ENCODE measurements at regions not wholly inside any gene's neighbourhood (a gene's known extent, or its start where the extent isn't known, plus 50 kb on each side); places are given as distances from the start of the nearest gene placed in this dataset.

DNA sequence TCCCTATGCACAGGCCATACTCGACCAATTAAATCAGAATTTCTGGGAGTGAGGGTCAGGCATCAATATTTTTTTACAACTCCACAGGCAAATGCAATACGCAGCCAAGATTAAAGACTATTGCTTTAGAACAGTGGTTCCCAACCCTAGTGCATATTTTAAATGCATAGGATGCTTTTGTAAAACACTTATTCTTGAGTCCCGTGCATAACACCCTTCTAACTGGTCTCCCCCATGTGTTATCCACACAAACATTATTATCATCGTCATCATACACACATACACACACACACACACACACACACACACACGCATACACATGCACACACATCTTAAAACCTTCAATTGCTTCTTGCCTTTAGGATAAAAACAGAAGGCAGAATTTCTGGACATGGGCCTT lies 145.0 kb upstream of the PELI1 start:
- no peak for ATAC-seq
- no peak for TF ChIP-seq ZFP3 (CRISPR knock-in tag; IDR thresholded peaks at IDR 0.05)
- no peak for TF ChIP-seq ZNF8 (CRISPR knock-in tag; IDR thresholded peaks at IDR 0.05)
- no peak for TF ChIP-seq ISL1 (CRISPR knock-in tag; IDR thresholded peaks at IDR 0.05)
- TF ChIP-seq, protein P1, sequence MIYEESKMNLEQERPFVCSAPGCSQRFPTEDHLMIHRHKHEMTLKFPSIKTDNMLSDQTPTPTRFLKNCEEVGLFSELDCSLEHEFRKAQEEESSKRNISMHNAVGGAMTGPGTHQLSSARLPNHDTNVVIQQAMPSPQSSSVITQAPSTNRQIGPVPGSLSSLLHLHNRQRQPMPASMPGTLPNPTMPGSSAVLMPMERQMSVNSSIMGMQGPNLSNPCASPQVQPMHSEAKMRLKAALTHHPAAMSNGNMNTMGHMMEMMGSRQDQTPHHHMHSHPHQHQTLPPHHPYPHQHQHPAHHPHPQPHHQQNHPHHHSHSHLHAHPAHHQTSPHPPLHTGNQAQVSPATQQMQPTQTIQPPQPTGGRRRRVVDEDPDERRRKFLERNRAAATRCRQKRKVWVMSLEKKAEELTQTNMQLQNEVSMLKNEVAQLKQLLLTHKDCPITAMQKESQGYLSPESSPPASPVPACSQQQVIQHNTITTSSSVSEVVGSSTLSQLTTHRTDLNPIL (CRISPR knock-in tag; IDR thresholded peaks at IDR 0.05; ENCODE audit: low read depth) = no peak
- TF ChIP-seq, protein P2, sequence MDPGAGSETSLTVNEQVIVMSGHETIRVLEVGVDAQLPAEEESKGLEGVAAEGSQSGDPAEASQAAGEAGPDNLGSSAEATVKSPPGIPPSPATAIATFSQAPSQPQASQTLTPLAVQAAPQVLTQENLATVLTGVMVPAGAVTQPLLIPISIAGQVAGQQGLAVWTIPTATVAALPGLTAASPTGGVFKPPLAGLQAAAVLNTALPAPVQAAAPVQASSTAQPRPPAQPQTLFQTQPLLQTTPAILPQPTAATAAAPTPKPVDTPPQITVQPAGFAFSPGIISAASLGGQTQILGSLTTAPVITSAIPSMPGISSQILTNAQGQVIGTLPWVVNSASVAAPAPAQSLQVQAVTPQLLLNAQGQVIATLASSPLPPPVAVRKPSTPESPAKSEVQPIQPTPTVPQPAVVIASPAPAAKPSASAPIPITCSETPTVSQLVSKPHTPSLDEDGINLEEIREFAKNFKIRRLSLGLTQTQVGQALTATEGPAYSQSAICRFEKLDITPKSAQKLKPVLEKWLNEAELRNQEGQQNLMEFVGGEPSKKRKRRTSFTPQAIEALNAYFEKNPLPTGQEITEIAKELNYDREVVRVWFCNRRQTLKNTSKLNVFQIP (CRISPR knock-in tag; IDR thresholded peaks at IDR 0.05; ENCODE audit: borderline replicate concordance, low read depth) = no peak
- TF ChIP-seq TCF4 (CRISPR knock-in tag; IDR thresholded peaks at IDR 0.05; ENCODE audit: borderline replicate concordance) = no peak

DNA sequence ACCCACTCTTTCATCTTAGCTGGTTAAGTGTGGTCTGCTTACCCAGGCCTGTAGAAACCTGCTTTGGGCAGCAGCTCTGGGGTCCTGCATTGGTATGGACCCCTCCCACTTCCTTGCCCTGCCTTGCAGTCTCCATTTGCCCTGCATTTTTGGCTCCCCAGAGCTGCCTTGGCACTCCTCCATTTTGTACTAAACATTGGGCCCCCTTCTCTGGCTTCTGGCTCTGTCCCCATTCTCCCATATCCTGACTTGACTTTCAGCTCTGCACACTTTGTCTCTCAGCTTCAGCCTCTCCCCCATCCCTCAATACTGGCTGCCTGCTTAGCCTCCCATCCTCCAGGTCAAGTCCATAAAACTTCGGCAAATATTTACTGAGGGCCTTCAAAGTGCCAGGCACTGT lies 145.5 kb upstream of the PELI1 start:
- TF ChIP-seq TOX (CRISPR knock-in tag; IDR thresholded peaks at IDR 0.05; ENCODE audit: borderline replicate concordance) (no peak), SNAI2 (CRISPR knock-in tag; IDR thresholded peaks at IDR 0.05) (no peak), ZFP3 (CRISPR knock-in tag; IDR thresholded peaks at IDR 0.05) (no peak), GLIS3 (CRISPR knock-in tag; IDR thresholded peaks at IDR 0.05) (no peak), PPARA (CRISPR knock-in tag; IDR thresholded peaks at IDR 0.05; ENCODE audit: borderline replicate concordance) (no peak), BACH2 (CRISPR knock-in tag; IDR thresholded peaks at IDR 0.05; ENCODE audit: borderline replicate concordance) (no peak), RARB (CRISPR knock-in tag; IDR thresholded peaks at IDR 0.05) (no peak)
- TF ChIP-seq, protein P2 (CRISPR knock-in tag; IDR thresholded peaks at IDR 0.05; ENCODE audit: borderline replicate concordance, low read depth) = no peak
- TF ChIP-seq, protein P3, sequence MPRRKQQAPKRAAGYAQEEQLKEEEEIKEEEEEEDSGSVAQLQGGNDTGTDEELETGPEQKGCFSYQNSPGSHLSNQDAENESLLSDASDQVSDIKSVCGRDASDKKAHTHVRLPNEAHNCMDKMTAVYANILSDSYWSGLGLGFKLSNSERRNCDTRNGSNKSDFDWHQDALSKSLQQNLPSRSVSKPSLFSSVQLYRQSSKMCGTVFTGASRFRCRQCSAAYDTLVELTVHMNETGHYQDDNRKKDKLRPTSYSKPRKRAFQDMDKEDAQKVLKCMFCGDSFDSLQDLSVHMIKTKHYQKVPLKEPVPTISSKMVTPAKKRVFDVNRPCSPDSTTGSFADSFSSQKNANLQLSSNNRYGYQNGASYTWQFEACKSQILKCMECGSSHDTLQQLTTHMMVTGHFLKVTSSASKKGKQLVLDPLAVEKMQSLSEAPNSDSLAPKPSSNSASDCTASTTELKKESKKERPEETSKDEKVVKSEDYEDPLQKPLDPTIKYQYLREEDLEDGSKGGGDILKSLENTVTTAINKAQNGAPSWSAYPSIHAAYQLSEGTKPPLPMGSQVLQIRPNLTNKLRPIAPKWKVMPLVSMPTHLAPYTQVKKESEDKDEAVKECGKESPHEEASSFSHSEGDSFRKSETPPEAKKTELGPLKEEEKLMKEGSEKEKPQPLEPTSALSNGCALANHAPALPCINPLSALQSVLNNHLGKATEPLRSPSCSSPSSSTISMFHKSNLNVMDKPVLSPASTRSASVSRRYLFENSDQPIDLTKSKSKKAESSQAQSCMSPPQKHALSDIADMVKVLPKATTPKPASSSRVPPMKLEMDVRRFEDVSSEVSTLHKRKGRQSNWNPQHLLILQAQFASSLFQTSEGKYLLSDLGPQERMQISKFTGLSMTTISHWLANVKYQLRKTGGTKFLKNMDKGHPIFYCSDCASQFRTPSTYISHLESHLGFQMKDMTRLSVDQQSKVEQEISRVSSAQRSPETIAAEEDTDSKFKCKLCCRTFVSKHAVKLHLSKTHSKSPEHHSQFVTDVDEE (CRISPR knock-in tag; IDR thresholded peaks at IDR 0.05) = no peak
- TF ChIP-seq, protein P4, sequence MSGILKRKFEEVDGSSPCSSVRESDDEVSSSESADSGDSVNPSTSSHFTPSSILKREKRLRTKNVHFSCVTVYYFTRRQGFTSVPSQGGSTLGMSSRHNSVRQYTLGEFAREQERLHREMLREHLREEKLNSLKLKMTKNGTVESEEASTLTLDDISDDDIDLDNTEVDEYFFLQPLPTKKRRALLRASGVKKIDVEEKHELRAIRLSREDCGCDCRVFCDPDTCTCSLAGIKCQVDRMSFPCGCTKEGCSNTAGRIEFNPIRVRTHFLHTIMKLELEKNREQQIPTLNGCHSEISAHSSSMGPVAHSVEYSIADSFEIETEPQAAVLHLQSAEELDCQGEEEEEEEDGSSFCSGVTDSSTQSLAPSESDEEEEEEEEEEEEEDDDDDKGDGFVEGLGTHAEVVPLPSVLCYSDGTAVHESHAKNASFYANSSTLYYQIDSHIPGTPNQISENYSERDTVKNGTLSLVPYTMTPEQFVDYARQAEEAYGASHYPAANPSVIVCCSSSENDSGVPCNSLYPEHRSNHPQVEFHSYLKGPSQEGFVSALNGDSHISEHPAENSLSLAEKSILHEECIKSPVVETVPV (CRISPR knock-in tag; IDR thresholded peaks at IDR 0.05) = no peak
- ATAC-seq = no peak

DNA sequence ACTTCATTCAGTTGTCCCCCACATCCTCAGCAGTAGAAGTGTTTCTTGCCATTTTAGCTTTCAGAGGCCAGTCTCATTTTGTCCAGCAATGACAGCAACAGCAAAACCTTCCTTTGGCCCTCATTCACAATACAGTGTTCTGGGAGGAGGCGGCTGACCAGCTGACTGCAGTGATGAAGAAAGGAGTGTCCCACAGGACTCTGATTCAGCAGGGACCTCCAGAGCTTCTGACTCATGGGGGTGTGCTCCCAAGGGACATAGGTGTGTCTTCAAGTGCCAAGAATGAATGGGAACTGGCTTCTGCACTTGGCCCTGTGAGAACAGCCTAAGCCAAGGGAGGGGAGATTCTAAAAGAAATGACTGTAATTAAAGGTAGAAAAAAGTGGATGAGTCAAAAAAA lies 147.0 kb upstream of the PELI1 start:
- no peak for ATAC-seq
- TF ChIP-seq BACH2 (CRISPR knock-in tag; IDR thresholded peaks at IDR 0.05; ENCODE audit: borderline replicate concordance) = no peak
- TF ChIP-seq, protein P3 (CRISPR knock-in tag; IDR thresholded peaks at IDR 0.05) = no peak
- no peak for TF ChIP-seq TCF4 (CRISPR knock-in tag; IDR thresholded peaks at IDR 0.05; ENCODE audit: borderline replicate concordance)
- no peak for TF ChIP-seq ZC3H10 (CRISPR knock-in tag; IDR thresholded peaks at IDR 0.05)
- TF ChIP-seq RARB (CRISPR knock-in tag; IDR thresholded peaks at IDR 0.05) = no peak
- TF ChIP-seq, protein P2 (CRISPR knock-in tag; IDR thresholded peaks at IDR 0.05; ENCODE audit: borderline replicate concordance, low read depth) = no peak
- no peak for TF ChIP-seq ESRRG (CRISPR knock-in tag; IDR thresholded peaks at IDR 0.05)
- TF ChIP-seq ZNF70 (CRISPR knock-in tag; IDR thresholded peaks at IDR 0.05) = no peak
- no peak for TF ChIP-seq CSDC2 (CRISPR knock-in tag; IDR thresholded peaks at IDR 0.05)
- no peak for TF ChIP-seq TOX (CRISPR knock-in tag; IDR thresholded peaks at IDR 0.05; ENCODE audit: borderline replicate concordance)

Measured in SK-N-SH treated with all-trans-retinoic acid at 6 μM for 48 hours (cell line).